HG02840 (cell line): ENCODE measurements at regions not wholly inside any gene's neighbourhood (a gene's known extent, or its start where the extent isn't known, plus 50 kb on each side); places are given as distances from the start of the nearest gene placed in this dataset.

Source experiments
- ATAC-seq: cut with Tn5 transposase; IDR thresholded peaks from one replicate; pipeline ENCODE4 v1.9.1; 2021; ENCODE audit warnings: mild to moderate bottlenecking, moderate library complexity, moderate number of reproducible peaks; ENCODE audit not compliant: unreplicated experiment, low FRiP score

- ATAC-seq, result no peak
Measured at GRCh38 chr13:50403311-50403710, 388.1 kb downstream of the KCNRG start.

- ATAC-seq, result no peak
Measured at GRCh38 chr13:50404116-50404515, 388.9 kb downstream of the KCNRG start.

- ATAC-seq, result no peak
Measured at GRCh38 chr13:50404769-50405168, 389.5 kb downstream of the KCNRG start.

GRCh38 chr13:50406831-50407230, 391.6 kb downstream of the KCNRG start:
- no peak for ATAC-seq

GRCh38 chr13:50408068-50408467, 392.8 kb downstream of the KCNRG start:
- ATAC-seq, result no peak

- no peak for ATAC-seq
Measured at GRCh38 chr13:50409220-50409619, 394.0 kb downstream of the KCNRG start.

- ATAC-seq, result no peak
Measured at GRCh38 chr13:50410921-50411746, 395.9 kb downstream of the KCNRG start.

GRCh38 chr13:50412046-50412617, 396.9 kb downstream of the KCNRG start:
- ATAC-seq, result no peak

GRCh38 chr13:50414640-50415039, 399.4 kb downstream of the KCNRG start:
- ATAC-seq, result no peak

GRCh38 chr13:50415428-50415827, 400.2 kb downstream of the KCNRG start:
- no peak for ATAC-seq

GRCh38 chr13:50417597-50417996, 402.4 kb downstream of the KCNRG start:
- no peak for ATAC-seq

- no peak for ATAC-seq
Measured at GRCh38 chr13:50419331-50419865, 404.2 kb downstream of the KCNRG start.

- ATAC-seq, result no peak
Measured at GRCh38 chr13:50419896-50420295, 404.7 kb downstream of the KCNRG start.

- no peak for ATAC-seq
Measured at GRCh38 chr13:50420718-50421472, 405.7 kb downstream of the KCNRG start.

- no peak for ATAC-seq
Measured at GRCh38 chr13:50421473-50422130, 406.4 kb downstream of the KCNRG start.

GRCh38 chr13:50422181-50423148, 407.2 kb downstream of the KCNRG start:
- ATAC-seq, result no peak

GRCh38 chr13:50424993-50425392, 409.7 kb downstream of the KCNRG start:
- no peak for ATAC-seq

- ATAC-seq, result no peak
Measured at GRCh38 chr13:50425772-50426171, 410.5 kb downstream of the KCNRG start.

GRCh38 chr13:50426927-50427326, 411.7 kb downstream of the KCNRG start:
- no peak for ATAC-seq
